SK-MEL-5 (cell line): ENCODE measurements at regions not wholly inside any gene's neighbourhood (a gene's known extent, or its start where the extent isn't known, plus 50 kb on each side); places are given as distances from the start of the nearest gene placed in this dataset.
A peak's percentile ranks its signal among the peaks of the same experiment; 100 is the strongest.
"Not testable (repeated sequence)": the region's sequence is repeated elsewhere in the genome, so short reads cannot be mapped to it uniquely, and the experiment has no call there.

ENCODE experiments used
- DNase-seq: peaks from one replicate; pipeline ENCODE4 v3.0.0-alpha.2; 2016; ENCODE audit warnings: low read depth, low spot score
- in situ Hi-C: cut with HindIII; loops from 2 replicates; pipeline ENCODE4 v1.10.0; 2016; ENCODE audit warnings: low sequenced_read_pairs, high pct_unique_total_duplicates, low pct_unique_long_range_greater_than_20kb

DNA sequence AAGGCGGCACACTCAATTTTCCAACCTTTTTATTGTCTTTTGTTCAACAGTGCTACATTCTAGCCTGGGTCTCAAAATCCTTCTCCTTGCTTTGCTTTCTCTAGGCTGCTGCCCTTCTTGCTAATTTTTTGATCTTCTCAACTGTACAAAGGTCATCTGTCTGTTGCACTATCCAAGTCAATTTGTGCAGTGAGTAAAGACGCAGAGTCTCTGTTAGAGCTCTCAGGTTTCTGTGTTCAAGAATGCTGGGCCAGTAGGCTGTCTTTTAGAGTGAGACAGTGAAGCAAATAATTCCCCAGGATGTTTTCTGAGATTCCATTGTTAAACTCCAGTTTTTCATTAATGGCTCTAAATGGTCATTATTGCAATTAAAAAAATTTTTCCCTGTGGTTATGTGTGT, 255.7 kb upstream of the ACTBL2 start:
- DNase-seq: no peak
- in situ Hi-C loops: no loop called here

DNA sequence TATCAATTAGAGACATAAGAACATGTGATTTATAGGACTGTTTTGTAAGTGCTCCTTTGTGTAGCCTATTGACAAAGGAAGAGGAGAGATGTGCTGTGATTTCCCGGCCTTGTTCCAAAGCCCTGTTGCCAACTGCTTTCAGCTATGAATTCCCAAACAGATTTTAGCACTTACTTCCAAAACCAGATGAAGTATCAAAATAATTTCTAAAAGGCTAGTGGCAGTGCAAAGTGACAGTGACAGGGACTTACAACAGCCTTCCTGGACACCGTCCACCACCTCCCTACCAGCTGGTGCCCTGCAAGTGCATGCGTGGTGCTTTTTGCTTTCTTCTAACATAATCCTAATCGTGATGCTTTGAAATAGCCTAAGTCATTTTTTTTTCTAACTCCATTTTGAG, 254.1 kb upstream of the ACTBL2 start:
- in situ Hi-C loops: no loop called here
- no peak for DNase-seq

DNA sequence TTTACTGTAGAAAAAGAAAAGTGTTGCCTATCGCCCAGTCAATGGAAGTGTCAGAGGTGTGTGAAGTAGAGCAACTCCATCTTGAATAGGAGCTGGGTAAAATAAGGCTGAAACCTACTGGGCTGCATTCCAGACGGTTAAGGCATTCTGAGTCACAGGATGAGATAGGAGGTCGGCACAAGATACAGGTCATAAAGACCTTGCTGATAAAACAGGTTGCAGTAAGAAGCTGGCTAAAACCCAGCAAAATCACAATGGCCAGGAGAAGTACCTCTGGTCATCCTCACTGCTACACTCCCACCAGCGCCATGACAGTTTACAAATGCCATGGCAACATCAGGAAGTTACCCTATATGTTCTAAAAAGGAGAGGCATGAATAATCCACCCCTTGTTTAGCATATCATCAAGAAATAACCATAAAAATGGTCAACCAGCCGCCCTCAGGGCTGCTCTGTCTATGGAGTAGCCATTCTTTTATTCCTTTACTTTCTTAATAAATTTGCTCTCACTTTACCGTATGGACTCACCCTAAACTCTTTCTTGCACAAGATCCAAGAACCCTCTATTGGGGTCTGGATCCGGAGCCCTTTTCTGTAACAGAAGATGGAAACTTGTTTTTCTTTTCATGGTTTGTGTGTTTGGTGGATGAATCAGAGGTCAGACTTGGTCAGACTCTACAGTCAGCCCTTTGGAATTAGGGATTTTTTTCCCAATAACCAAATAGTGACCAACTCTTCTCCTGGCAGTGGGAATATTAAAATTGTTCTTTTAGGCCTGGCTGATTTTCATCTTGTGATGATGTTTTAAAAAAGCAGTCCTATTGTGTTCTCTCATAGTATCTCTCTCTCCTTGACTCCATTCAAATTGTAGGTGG, 252.9 kb upstream of the ACTBL2 start:
- in situ Hi-C loops, DNase-seq: not testable (repeated sequence)

DNA sequence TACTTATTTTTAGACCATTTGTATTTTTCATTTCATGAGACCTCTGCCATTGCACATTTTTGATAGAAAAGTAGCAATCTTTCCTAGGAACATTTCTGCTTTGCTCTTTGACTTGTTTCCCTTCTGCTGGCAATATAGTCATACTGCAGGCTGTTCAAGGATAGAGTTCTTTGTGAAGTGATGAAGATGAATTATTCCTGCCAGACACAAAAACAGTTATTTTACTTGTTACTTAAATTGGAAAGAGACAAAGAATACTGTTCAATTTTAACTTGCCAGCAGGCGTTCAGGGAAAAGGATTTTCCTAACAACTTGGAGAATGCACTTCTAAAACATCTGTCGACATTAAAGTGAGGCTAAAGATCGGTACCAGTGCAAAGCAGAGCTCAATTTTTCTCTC, 251.7 kb upstream of the ACTBL2 start:
- in situ Hi-C loops: no loop called here
- no peak for DNase-seq

DNA sequence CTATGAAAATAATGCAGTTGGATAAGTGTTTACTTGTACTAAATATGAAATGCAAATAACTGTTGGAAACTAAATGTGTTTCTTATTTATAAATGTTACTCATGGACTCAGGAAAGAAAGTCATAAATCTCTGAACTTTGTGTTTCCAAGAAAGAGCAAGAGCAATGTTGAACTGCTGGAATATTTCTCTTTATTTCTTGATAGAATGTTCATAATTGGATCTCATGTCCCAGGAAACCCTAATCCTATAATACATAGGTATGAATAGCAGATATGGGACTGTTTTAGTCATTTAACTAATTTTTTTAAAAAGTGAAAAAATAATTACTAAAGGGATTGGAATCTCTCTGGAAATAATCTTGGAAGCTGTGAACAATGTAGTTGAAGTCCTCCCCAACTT, 245.0 kb upstream of the ACTBL2 start:
- in situ Hi-C loops: no loop called here
- DNase-seq: no peak

DNA sequence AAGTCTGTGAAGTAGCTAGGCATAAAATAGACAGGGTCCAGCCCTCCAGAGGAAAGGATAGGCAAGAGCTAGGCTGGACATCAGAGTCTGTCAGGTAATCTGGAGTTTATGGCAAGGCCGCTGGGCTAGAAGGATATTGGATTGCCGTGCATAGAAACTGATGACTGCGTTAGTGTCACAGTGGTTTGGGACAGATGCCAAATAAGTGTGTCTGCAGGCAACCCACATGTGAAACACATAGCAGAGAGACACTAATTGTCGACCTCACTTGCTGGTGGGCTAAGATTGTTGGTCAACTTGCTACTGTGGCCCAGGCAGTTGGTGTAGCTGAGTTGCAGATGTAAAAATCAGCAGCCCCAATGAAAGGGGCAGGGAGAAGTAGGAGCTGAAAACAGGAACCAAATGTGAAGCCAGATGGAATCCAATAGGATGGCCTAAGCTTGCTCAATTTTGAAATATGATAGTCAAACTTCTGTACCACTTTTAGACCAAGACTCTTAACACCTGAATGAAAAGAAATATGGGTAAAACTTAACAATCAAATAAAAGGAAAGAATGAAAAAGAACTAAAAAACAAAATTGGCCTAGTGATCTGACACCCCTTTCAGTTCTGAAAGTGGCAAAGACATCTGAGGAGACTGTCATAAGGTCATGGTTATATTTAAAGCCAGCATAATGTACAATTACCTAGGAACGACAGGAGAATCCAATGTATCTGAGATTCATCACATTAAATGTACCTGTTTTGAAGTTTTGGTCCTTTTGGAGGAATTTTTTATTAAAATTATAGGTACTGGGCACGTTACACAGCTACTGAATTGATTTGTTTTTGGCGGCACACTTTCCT, 243.3 kb upstream of the ACTBL2 start:
- in situ Hi-C loops: no loop called here
- DNase-seq: peak; percentile 17

DNA sequence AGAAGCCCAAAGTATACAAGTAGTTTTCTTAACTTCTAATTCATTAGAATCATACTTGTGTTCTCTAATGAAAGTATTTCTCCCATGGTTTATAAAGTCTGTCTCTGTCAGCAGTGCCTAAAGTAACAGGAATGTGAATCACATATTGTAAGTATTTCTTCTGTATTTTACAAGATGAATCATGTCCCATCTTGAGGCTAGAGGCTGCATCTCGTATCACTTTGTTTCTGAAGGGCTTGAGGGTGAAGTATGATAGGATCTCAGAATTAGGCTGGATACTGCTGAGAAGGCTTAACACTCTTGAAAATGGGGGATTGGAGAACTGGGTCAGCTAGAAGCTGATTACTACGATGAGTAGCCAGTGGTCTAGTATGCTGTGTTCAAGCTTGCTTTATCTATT, 242.2 kb upstream of the ACTBL2 start:
- in situ Hi-C loops: no loop called here
- no peak for DNase-seq

DNA sequence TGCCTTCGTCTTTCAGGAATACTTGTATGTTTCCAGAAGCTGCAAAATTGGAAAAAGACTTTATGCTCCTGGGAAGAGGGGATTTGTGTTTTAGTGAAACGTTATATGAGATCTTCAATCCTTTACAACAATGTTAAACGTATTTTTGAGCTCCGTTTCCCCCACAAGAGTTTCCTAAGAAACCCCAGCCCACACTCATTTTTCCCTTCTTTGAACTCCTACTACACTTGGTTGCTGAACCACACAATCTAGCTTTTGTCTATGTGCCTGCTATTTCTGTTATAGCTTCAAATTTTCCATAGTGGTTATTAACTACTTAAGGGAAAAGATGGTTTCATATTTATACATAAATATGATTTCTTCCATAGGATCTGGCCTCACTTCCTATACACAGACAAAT, 238.6 kb upstream of the ACTBL2 start:
- no peak for DNase-seq
- in situ Hi-C loops: no loop called here

DNA sequence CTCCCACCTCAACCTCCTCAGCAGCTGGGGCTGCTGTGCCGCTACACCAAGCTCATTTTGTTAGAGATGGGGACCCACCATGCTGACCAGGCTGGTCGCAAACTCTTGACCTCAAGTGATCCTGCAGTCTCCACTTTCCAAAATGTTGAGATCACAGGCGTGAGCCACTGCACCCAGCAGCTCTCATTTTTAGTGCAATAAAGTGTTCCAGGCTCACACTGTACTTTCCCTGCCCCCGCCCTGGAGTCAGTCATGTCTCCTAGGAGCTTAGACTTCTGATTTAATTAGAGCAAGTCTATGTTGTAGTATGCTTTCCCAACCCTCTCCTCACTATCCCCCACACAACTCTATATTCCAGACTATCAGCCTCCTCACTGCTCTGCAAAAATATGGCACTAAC, 238.0 kb upstream of the ACTBL2 start:
- in situ Hi-C loops: no loop called here
- DNase-seq: no peak

DNA sequence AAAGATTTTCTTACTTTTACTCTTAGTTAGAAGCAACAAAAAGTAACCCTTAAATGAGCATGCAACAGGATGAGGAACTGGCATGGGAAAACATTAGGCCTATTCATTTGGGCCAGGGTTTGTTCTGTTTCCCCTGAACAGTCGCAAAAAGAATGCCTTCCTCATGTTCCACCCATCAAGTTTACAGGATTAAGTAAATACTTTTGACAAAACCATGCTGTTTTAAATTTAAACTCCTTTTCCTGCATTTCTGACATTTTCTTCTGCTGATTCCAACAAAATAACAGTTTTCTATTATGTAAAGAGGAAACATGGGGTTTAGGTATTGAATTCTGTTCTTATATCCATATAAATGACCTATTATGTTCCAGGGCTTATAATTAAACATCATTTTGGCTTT, 236.6 kb upstream of the ACTBL2 start:
- in situ Hi-C loops: no loop called here
- DNase-seq: no peak

DNA sequence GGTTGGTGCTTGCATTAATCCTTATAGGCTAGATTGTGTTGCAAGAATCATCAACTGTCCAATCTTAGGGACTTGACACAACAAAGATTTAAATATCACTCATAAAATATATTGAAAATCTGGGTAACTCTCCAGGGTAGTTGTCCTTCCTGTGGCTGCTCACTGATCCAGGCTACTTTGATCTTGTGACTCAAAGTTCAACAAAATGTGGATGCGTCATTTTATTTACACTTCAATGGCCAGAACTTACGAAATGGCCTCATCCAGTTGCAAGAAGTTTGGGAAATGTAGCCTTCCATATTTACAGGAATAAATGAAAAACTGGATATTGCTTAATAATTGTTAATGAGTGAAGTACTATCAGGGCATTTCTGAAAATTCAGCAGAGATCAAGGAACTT, 235.5 kb upstream of the ACTBL2 start:
- in situ Hi-C loops: no loop called here

DNA sequence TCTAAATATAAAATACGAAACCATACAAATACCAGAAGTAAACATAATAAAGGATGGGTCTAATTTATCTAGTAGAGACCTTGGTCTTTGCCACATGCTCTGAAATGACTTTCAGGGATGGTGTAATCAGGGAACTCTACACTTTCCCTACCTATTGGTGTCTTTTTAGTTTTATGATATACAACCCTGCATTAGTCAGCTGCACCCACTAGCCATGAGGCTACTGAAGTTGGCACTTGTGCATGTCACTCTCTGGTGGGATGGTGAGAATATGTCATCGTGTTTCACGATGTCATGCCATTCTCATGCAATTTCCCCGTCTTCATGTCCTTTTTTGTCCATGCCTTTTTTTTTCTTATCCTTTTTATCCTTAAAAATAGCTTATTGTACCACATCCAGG, 234.9 kb upstream of the ACTBL2 start:
- no peak for DNase-seq
- in situ Hi-C loops: no loop called here

More for the DNA sequence above, 235.5 kb upstream of the ACTBL2 start:
- no peak for DNase-seq

DNA sequence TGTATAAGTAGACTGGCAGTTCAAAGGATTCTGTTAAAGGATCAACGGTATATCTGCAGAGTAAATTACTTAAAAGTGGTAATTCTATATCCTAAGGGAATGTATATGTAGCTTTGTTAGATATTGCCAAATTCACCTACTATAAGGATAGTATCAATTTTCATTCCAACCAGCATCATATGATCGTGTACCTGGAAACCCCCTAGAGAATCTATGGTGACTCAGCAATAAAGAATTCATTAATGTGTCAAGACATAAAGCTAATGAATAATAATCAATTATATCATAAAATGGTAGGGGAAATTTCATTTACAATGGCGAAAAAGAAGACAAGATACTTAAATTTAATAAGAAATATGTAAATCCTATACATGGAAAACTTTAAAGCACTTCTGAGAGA, 234.1 kb upstream of the ACTBL2 start:
- DNase-seq: no peak
- in situ Hi-C loops: no loop called here

DNA sequence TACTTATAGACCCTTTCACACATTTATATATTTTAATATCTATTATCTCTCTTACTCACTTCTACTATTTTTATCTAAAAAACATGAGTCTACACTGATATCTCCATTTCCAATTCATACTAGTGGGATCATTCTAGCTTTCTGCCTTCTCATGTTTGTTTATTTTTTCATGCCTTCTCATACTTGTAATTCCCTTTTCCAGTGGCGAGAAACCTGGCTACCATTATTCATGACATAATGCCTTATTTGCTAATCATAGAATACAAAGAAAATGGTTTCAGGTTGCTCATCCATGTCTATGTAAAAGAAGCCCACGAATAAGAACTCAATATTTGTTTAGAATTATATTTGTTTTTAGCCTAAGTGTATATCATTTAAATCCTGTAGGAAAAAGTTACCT, 232.7 kb upstream of the ACTBL2 start:
- in situ Hi-C loops: no loop called here
- no peak for DNase-seq

DNA sequence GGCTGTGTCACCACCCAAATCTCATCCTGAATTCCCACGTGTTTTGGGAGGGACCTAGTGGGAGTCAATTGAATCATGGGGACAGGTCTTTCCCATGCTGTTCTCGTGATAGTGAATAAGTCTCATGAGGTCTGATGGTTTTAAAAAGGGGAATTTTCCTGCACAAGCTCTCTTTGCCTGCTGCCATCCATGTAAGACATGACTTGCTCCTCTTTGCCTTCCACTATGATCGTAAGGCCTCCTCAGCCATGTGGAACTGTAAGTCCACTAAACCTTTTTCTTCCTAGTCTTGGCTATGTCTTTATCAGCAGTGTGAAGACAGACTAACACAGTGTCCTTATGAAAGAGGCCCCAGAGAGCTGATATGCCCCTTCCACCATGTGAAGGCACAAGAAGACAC, 230.9 kb upstream of the ACTBL2 start:
- in situ Hi-C loops, DNase-seq: not testable (repeated sequence)

DNA sequence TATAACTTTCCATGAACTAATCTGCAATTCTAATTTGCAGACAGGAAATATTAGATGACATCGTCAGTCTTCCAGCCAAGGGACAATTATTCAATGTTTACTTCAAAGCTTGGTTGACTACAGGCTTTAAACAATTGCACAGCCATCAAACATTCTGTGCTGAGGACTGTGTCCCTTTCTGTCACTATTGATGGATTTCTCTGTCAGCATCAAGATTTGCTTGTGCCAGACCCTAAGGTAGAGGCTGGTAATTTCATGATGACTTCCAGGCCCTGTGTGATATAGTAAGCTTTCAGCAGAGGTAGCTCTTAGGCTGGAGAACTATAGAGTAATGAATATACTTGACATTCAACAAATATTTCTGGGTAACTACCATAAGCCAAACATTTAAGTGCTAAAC, 229.3 kb upstream of the ACTBL2 start:
- in situ Hi-C loops: no loop called here
- DNase-seq: no peak

DNA sequence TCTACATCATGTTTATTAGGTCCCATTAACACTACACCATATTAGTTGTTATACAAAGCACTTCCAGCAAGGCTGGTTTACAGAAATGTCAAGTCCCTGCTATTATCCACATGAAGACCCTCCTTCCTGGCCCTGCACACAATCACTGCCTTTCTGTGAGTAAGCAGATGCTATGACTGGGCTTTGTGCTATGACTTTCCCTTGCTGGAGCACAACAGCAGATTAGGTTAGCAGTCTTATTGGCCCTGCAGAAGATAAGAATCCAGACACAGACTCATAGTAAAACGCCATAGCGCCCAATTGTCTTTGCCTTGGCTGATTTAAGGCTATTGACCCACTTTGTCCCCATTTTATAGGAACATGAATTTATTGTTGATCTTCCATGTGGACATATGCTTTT, 228.9 kb upstream of the ACTBL2 start:
- DNase-seq: no peak
- in situ Hi-C loops: no loop called here

DNA sequence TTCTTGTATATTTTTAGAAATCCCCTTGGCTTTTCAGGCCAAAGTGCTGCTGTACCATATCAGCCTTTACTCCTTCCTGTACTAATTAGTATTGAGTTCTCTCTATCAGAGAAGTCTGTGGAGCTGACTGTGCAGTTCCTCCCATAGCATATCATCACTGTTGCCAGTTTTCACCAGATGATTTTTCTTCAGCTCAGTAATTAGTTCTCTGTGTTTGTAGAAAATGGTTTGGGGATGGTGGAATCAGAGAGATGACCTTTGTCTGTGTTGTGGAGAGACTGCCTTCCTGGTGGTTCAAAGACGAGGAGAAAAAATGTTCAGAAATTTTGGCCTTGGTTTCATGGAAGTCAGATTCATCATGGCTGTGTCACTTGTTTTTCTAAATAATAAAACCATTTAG, 227.5 kb upstream of the ACTBL2 start:
- no peak for DNase-seq
- in situ Hi-C loops: no loop called here

DNA sequence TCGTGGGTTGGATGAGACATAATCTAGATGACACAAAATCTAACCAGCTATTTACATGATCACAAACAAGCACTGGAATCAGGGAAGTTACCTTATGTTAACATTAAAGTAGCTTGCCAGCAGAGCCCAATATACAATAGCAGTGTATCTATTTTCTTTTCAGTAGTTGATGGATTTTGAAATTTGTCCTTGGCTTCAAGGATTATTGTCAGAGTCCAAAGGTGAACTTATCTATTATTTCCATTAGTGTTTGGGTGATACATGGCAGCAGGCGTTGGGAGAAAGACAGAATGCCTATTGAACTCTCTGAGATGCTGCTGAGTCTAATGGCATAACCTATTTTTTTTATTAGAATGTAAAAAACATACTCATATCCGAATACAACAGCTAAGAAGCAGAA, 223.2 kb upstream of the ACTBL2 start:
- in situ Hi-C loops: no loop called here
- no peak for DNase-seq
